HCEC 1CT (cell line): ENCODE measurements at regions not wholly inside any gene's neighbourhood (a gene's known extent, or its start where the extent isn't known, plus 50 kb on each side); places are given as distances from the start of the nearest gene placed in this dataset.
"Not testable (repeated sequence)": the region's sequence is repeated elsewhere in the genome, so short reads cannot be mapped to it uniquely, and the experiment has no call there.

ENCODE experiments used
- DNase-seq: peaks from one replicate; pipeline ENCODE4 v3.0.0-alpha.2; 2017

DNA sequence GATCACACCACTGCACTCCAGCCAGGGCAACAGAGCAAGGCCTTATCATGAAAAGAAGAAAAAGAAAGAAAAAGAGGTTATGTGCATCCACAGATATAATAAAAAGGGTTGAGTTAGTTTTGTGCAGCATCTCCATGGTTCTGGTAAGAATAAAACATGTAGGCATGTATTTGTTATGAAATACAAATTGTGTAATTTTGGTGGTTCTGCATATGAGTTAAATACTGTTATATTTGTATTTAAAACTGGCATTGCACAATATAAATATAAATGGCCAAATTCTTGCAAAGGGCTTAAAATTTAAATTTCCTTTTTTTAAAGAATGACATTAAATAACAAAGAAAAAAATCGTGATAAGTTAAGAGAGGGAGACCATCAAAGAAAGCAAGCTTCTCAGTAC lies 159.1 kb upstream of the PREP start:
- DNase-seq = no peak

DNA sequence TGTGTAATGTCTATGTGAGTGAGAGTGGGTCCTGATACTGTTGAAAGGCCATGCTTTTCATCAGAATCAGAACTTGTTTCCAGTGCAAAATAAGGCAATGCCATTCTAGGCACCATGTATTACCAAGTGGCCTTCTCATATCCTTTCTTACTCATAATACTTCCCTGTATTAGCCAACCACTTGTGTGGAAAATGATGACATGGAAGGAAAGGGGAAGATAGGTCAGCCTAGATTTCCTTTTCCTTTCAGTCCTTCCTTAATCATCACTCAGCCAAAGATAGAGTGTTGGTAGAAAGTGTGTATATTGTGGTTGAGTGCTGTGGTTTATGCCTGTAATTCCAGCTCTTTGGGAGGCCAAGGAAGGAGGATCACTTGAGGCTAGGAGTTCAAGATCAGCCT lies 158.6 kb upstream of the PREP start:
- no peak for DNase-seq

DNA sequence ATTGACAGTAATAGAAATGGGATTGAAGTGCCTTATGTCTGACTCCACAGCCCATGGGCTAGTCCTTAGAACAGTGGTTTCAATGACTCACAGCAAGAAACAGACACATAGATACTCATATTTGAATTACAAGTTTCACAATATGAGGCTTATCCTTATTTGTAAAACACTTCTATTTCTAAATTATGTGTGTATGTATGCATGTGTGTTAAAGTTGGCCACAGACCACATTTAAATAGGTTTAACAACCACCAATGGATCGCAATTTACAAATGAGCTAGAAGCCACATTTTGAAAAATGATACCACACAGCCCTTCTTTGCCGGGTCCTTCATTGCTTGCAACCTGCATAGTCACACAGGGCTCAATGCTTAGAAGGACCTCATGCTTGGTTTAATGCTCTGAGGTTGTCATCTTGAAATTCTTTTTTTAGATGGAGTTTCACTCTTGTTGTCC lies 157.8 kb upstream of the PREP start:
- DNase-seq = peak; percentile 74

DNA sequence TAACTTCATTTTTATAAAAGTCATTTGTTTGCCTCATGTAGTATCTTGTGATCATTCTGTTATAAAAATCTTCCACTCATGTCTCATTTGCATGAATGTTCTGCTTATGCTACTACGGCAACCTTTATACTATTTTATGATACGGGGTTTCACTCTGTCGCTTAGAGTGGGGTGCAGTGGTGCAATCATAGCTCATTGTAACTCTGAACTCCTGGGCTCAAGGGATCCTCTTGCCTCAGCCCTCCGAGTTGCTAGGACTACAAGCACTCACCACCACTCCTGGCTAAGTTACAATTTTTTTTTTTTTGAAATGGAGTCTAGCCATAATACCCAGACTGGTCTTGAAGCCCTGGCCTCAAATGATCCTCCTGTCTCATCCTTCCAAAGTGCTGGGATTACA lies 154.4 kb upstream of the PREP start:
- no peak for DNase-seq

DNA sequence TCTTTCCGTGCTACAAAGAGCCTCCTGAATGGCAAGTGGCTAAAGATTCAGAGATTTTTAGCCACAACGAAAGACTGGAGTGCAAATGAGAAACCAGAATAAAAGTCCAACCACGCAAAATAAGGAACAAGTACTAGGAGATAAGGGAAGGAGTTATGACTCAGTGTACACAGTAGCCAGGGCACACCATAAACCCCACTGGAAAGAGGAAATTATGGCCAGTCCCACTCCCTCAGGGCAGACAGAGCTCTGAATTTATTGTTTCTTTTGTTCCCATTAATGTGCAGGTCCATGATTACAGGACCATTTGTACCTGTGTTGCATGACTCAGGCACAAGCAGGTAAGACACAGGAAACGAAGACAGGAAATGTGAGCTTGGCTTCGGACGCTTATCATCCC lies 150.3 kb upstream of the PREP start:
- no peak for DNase-seq

DNA sequence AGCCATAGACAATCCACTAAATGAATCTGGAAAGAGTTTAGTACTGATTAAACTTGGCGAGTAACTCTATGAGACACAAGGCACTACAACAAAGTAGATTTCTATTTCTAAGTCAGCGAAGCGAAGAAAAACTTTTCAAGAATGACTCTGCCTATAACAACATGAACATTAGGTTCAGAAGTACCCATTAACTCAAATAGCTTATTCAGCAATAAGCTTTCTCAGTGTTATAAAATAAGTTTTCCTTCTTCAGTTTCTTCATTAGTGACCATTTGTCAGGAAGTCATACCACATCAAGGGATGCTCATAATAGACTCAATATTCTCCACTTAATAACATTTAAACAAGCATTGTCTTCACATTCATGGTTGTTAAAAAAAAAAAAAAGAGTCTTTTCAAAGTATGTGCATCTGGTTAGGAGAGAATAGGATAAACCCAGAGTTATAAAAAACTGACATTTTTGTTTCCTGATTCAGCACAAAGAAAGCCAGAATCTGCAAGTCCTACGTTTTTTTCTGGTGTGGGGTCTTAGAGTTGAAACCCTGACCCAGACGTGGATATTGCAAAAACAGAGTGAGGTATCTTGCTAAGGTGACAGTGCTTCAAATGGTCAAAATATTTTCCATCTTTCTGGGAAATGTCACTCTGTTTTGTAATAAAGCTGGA lies 148.2 kb upstream of the PREP start:
- no peak for DNase-seq

DNA sequence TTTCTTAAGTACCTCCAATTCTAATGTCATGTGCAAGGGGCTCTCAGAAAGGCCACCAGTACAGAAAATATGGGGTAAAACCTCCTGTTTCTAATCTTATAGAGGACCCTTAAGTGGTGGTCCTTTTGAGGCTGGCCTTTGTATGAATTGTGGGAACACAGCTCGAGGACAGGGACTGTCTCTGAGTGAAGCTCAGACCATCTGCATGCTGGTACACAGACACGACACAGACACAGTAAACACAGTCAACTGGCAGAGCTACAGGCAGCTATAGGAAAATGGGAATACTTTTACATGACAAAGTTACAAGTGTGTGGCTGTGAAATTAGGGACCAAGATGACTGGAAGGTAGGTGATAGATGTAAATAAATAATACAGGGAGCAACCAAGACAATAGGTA lies 143.9 kb upstream of the PREP start:
- DNase-seq = no peak

DNA sequence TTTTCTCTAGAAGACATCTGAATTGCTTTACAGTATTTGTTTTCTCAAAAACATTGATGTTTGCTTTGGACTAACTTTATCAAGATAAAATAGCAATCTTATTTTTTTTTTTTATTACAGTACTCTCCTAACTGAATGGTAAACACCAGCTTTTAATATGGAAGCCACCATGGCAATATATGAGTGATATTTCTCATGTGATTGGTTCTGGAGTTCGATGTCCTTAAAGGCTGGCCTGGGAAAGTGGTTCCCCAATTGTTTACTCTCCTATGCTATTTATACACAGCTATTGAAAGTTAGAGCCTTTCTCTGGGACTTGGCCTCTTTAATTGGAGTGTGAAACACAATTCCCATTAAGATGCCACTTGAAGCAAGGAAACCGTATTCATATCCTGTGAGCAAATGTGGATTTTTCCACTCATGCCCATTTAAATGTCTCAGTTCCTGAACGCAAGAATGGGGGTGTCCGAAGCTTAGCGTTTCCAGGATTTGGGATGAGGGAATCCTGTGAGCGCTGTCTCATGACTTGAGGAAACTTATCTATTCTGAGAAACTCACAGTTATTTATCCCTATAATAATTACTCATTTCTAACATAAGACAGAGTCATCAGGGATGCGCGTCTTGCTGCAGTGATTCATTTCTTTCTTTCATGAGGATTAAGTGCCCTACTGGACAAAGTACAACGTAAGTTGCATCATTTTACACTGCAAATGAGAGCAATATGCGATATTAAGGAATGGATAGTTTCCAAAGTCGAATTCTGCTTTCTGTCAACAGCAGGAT lies 143.3 kb upstream of the PREP start:
- peak; percentile 91 for DNase-seq

DNA sequence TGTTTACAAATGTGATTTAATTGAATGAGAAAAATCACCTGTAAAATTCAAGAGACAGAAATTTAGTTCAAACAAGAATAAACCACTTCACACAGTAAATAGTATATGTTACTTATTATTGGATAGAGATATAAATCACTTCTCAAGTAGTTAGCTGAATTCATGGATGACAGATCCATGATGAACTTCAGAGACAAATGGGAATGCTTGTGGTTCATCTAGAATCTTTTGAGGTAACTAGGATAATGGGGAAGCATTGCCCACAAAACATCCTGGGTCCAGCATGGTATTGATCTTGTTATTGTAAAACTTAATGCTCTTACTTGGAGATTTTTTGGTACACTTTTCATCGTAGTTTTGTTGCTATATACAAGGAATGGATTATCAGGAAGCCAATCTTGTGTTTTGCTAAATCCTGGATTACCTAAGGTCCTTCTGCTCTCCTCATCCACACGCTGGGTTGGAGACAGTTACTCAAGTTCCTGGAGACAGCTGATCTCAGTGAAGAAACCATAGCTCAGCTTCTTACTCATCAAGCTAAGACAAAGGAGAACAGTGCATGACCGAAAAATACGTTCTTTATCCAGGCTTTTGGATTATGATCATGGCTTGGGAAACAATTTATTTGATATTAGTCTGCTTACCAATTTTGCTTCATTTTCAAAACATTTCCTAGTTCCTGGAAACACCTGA lies 142.5 kb upstream of the PREP start:
- DNase-seq = peak; percentile 32

DNA sequence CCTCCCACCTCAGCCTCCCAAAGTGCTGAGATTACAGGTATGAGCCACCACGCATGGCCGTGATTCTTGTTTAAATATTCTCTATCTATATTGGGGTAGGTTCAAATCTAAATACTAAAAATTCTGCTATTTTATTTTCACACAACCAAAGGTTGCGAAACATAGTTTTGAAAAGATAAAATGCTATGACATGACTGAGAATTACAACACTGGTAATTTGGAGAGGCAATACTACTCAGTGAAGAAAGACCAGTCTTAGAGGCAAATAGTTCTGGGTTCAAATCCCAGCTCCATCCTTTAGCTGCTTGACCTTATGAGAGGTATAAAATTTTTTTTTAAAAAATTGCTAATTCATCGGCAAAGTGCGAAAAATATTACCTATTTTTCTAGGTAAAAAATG lies 137.0 kb upstream of the PREP start:
- DNase-seq = no peak

DNA sequence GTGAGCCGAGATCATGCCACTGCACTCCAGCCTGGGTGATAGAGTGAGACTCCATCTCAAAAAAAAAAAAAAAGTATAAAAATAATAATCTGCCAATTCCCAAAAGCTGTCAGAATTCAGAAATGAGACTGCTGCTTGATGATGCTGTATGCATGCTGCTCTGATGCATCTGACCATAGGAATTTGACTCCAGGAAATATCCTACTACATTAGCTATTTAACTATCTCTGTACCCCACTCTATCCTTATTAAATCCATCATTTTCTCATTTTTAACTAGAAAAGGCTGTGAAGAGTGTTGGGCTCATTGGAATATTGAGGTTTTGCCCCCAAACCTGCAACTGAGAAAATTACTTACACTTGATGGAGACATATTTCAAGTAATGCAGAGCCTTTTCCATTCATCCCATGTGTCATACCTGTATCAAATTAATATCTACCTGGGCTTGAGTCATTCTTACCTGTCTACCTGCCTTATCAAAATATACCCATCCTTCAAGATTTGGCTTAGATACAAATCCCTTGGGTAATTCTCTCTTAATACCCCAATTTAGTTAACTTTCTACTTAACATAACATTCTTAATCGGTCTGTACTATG lies 135.2 kb upstream of the PREP start:
- no peak for DNase-seq

DNA sequence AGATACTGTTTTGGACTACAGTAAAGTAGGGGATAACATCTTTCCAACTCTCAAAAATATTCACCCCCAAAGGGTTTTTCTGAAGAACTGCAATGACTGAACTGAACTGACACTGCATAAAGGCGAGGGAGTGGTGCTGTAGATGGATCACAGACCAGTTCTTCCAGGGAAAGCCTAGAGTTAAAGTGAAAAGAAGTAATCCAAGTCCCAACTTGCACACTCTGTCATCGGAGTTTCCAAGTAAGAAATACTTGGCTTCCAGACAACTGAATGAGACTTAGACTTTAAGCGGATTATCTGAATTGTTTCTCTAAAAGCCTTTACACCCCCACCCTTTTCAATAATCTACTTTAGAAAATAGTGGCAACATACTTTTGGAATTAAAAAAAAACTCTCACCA lies 134.1 kb upstream of the PREP start:
- no peak for DNase-seq

DNA sequence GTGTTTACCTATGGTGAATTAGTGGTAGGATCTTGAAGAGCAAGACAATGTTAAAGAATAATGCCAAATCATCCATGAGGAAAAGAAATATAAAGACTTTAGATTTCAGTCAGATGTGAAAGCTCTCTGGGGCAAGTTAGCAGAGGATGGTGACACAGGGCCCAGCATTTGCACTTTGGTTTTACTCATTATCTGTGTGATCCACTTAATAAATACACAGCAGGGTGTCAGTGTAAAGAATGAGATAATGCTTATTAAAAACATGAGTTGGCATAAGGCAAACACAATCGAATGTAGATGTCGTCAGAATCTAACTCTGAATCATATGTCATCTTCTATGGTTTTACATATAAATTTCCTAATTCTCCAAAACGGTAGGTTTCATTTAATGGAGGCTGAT lies 130.4 kb upstream of the PREP start:
- DNase-seq = no peak

DNA sequence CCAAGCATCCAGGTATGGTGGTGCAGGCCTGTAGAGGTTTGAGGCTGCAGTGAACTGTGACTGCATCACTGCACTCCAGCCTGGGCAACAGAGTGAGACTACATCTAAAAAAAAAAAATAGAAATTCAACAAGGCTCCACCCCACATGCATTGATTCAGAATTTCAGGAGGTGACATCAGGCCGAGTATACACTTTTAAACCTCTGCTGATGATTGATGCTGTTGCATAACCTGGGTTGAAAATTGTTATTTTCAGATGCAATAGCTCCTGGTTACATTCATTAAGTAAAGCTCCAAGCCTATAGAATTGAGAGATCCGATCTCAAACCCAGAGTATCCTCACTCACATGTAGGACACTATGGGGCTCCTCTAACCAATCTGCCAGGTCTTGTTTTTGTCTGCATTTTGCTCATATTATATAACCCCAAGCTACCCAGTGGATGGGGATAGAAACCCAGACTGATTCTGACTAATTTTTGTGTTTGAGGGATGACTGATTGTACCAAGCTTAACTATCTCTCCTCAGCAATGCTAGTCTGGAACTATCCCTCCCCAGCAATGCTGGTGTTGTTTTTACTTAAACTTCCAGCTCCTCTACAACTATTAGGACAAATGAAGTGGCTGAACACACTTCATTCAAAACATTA lies 123.5 kb upstream of the PREP start:
- no peak for DNase-seq

DNA sequence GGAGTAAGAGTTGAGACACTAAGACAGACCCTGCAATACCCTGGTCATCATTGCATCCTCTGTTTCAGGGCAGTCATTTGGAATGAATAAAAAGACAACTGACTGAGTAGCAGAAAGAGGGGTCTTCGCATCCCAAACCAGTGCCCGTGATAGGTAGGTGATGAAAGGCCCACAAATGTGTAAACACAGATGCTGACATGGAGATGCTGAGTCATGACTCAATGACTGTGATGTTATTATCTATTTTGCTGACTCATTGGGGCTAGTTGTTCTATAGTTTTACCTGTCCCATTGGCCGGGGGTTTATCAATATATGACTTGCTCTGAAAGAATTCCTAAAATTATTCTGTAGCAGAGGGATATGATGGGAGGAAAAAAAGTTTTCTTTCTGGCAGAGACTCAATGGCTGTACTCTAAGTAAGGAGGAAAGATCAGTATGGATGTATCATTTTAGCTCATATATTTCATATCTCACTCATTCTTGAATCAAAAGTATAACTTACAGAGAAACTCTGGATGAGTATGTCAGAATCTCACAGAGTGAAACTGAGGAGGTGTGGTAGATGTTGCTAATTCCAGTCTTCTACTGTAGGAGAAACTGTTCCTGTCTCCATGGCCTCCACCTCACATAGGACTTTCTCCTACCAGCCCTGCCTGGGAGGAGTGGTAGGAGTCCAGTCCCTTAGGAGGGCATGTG lies 119.9 kb upstream of the PREP start:
- DNase-seq = peak; percentile 42

DNA sequence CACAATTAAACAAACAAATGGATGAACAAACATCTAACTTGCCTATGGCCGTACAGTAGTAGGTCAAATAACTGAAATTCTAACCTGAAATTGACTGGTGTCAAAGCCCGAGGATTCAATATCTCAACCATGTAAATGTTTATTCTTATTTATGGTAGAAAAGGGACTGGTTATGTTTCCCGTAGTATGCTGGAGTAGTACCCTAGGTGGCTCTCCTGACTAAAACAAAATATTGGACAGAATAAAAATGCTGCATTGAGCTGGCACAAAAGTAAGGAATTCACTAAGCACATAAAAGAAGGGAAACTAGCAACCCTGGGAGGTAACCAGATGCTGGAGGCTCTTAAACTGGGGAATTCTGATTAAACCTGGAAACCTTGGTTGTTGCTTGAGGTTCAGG lies 117.1 kb upstream of the PREP start:
- DNase-seq = no peak

DNA sequence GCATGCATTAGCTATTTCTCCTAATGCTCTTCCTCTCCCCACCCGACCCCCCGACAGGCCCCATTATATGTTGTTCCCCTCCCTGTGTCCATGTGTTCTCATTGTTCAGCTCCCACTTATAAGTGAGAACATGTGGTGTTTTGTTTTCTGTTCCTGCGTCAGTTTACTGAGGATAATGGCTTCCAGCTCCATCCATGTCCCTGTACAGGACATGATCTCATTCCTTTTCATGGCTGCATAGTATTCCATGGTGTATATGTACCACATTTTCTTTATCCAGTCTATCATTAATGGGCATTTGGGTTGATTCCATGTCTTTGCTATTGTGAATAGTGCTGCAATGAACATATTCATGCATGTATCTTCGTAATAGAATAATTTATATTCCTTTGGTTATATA lies 116.1 kb upstream of the PREP start:
- not testable (repeated sequence) for DNase-seq

DNA sequence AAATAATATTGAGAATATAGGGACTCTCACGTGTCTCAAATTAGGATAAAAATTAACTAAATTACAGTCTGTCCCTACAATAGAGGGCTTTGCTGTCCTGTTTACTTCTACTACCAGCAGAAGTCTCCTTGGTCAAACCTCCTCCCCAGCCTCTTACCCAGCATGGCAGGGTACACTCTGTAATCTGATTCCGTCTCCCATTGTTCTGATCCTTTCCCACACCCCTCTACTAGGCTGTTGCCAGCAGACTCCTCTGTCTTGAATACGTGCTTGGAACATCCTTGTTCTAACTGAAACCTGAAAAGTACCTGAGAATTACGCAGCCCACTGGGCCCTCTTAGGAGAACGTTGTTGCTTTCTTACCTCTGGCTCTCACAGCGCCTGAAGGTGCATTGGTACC lies 112.2 kb upstream of the PREP start:
- no peak for DNase-seq

DNA sequence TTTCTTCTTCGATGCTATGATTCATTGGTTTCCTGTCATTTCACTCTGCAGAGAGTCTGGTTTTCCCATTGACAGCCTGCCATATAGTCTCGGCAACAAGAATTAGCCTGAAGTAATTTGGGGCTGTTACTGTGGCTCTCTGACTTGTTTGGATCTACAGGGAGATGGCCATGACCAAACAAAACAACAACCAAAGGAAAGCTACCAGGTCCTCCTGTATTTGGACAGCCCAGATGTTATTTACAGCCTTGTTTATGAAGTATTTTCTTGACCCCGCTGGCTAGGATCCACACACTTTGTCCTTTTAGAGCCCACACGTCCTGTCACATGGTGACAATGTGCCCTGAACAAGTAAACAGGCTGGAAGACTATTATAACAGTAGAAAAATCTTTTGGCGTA lies 111.4 kb upstream of the PREP start:
- no peak for DNase-seq

DNA sequence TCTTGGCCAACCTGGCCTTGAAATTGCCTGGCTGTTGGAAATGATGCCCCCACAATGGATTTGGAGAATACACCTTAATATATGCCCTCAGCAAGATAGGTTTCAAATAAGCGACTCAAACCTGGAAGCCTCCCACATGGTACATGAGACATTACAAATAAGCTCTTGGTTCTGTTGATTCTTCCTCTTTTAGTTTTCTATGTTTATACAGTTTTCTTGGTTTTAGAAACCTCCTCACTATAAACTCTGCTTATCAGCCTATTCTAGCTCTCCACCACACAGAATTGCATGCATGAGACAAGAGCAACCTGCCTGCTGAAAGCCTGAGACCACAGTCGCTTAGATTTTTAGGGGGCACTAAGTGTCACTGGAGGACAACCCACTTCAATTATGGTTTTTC lies 108.8 kb upstream of the PREP start:
- DNase-seq = no peak

DNA sequence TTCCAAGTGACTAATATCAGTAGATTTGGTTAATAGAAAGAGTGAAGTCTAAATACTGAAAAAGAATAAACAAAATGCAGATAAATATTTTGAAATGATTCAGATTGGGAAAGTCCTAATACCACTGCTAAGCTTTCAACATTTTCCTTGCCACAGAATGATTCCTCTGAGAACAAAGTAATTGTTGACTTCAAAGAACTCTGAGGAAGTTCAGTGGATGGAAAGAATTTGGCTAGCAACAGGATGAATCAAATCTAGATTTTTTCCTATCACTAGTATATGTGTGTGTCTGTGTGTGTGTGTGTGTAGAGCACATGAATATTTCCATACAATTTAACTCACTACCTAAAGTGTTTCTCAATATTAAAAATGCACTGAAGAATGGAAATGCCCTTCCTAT lies 107.9 kb upstream of the PREP start:
- DNase-seq = no peak

DNA sequence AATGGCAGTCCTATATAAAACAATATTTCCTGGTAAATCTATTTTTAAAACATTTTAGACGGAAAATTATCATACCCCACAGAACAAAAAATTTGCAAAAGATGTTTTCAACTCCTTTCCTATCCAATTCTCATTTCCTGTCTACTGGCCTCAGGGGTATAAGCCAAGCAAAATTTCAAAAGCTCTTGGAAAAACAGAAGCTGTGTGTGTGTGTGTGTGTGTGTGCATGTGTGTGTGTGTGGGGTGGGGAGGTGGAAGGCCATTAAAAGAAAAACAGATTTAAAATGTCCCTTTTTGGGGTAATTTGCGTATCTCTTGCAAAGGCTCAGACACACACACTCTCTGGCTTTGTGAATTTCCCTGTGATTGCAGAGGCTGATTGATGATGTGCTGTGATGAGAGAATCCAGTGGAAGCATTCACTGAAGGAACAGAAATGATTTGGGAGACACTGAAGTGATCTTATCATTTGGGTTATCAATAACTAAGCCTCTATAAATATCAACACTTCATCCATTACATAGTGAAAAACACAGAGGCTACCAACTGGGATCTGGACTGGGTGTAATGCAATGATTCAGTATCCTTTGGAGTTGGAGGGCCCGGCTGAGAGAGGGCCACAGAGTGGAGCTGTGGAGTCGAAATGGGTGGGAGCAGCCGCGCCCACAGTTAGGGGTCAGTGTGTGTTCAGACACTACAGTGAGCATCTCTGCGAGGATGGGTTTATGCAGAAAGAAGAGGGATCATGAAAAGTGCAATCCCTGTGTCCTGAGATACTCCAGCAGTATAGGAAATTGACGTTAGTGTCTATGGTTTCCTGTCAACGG lies 106.8 kb upstream of the PREP start:
- no peak for DNase-seq
